ENCODE measurements at regions not wholly inside any gene's neighbourhood (a gene's known extent, or its start where the extent isn't known, plus 50 kb on each side); places are given as distances from the start of the nearest gene placed in this dataset.

DNA sequence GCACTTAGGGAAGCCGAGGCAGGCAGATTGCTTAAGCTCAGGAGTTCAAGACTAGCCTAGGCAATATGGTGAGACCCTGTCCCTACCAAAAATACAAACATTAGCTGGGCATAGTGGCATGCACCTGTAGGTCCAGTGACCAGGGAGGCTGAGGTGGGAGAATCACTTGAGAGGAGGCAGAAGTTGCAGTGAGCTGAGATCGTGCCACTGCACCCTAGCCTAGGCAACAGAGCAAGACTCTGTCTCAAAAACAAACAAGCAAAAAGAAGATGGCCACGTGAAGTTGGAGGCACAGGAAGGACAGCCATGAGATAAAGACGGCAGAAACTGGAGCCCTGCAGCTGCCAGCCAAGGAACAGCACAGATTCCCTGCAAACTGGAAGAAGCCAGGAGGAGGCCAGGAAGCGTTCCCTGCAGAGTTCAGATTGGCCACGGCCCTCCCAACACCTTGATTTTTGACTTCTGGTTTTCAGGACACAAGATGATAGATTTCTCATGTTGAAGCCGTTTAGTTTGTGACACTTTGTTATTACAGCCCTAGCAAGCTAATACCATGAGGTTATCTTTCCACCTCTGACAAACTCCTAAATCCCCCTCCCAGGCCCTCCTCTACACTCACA lies 786.7 kb downstream of the UQCRFS1 start:
- no peak for DNase-seq

DNA sequence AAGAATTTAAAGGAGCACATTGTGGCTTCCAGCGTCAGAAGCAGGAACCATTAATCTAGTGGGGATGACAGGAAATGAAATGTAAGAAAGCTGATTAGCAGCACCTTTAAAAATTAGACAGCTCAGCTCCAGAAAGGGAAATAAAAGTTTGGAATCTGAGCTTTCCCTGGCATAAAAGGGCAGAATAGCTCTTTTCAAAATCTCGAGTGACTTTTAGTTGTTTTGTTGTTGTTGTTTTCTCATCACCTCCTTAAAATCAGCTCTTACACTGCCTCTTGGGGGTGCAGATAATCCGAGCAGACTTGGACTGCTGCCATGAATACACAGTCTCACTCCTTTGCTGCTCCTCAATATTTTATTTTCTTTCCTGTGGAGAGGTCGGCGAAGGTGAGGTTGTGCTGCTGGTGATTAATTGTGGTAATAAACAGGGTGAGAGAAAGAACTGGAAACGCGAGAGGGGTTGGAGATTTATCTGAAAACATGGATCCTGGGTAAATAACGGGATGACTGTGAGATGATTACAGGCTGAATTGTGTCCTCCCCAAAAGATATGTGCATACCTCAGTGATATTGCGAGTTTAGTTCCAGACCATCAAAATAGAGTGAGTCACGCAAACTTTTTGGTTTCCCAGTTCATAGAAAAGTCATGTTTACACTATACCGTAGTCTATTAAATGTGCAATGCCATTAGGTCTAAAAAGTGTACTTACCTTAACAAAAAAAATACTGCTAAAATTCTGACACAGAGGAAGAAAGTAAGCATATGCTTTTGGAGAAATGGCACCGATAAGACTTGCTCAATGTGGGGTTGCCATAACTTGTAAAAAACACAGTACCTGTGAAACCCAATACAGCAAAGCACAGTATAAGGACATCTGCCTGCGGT lies 787.7 kb downstream of the UQCRFS1 start:
- no peak for DNase-seq

DNA sequence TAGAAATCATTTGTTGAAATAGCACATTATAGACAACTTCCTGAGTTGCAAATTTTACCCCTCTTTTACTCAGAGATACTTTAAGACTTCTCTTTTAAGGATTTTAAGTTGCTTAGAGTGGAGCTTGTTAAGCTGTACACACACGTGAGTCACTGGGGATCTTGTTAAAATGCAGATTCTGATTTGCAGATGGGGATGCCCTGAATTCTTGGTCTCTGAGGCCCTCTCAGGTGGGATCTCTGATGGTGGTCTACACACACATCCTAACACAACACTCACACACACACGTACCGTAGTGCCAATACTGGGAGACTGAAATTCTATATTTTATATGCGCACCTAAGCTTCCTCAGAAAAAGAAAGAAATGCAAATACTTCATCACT lies 788.3 kb downstream of the UQCRFS1 start:
- no peak for DNase-seq

DNA sequence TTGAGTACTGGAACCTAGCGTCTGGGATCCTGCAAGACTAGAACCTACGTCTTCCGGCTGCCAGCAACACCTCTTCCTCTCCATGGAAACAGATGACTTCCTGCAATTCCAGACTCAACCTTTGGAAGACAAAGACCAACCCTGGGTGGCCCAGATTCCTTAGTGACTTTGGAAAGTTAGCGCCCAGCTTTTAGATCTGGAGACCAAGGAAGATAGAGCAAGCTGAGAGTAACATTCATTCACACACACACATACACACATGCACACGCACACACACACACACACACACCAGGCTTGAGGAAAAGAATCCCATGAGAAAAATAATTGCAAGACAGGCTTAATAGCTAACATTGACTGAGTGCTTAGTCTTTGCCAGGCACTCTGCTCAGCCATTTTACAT lies 788.9 kb downstream of the UQCRFS1 start:
- DNase-seq: no peak

DNA sequence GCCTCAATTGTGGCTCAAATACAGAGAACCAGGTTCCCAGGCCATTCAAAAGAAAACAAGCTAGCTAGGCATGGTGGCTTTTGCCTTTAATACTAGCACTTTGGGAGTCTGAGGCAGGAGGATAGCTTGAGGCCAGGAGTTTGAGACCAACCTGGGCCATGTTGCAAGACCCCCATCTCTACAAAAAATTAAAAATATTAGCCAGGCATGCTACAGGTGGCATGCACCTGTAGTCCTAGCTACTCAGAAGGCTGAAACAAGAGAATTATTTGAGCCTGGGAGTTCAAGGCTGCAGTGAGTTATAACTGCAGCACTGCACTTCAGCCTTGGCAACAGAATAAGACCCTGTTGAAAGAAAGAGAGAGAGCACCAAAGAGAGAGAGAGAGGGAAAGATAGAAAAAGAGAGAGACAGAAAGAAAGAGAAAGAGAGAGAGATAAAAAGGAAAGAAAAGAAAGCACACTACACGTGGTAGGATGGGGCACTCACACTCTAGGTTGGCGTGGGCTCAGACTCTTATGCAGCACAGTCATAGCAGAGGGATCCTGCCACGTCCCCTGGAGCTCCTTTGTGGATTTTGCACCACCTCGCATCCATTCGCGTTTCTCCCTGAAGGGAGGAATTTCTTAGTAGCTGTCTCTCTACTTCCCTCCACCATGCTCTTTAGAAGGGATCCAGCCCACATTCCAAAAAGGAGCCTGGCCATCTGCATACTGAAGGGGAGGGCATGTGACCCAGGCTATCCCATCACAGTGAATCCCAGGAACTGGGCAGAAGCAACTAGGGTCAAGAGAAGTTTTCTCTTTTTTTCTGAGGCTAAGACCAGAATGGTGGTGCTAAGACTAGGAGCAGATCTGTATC lies 789.9 kb downstream of the UQCRFS1 start:
- no peak for DNase-seq

DNA sequence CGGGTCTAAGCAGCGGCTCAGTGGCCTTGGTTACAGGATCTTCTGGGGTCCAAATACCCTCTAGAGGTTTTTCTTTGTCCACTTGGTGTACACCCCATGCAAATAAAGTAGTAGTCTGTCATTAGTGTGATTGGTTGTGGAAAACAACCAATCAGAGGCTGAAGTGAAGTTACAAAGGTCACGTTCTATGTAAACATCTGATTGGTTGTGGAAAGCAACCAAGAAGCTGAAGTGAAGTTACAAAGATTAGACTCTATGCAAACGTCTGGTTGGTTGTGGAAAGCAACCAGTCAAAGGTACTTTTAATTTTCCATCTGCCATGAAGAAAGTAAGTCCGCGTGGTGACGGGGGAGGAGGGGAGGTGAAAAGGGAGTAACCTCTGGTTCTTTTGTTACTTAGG lies 790.9 kb downstream of the UQCRFS1 start:
- DNase-seq: no peak

DNA sequence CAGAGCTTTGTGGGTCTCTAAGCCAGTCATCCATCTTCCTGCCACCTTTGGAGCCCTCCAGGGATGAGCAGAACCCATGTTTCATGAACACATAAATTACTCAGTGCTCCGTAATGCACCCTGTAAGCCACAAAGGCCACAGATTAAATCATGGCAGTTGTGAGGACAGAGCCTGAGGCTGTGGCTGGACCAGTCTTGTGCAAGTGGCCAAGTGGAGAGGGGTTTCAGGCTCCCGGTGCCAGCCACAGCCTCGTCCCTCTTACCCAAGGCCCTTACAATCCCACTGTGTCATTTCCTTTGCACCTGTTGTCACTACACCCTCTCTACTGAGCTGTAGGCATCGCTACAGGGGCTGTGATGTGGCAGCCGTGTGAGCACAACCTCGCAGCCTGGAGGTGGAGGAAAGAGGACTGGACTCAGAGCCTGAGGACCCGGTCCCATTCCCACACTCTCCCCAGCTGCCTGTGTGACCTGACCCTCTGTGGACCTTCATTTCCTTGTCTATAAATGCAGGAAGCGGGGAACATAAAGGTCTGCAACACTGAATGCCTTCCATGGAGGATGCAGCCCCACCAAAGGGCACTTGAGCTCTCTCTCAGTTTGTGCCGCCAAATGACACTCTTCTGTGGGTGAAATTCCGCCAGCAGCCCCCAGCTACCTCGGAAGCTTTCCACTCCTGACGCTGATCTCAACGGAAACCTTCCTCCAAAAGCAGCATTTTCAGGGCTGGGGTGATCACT lies 792.0 kb downstream of the UQCRFS1 start:
- no peak for DNase-seq

DNA sequence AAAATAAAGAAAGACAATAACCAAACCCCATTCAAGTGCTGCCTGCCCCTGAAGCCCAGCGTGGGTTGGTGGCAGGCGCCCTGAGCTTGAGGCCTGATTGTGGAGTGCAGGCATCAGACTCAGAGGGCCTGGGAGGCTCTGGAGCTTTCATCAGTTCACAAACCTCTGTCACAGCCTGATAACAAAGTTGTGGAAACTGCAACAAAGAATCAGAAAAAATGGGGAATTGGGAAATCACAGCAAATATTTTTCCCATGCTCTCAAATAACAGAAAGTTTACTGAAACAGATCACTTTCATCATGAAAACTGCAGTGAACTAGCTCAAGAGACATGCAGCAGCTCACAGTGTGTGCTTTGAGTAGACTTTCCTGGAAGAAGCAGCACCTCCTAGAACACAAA lies 793.6 kb downstream of the UQCRFS1 start:
- DNase-seq: no peak

DNA sequence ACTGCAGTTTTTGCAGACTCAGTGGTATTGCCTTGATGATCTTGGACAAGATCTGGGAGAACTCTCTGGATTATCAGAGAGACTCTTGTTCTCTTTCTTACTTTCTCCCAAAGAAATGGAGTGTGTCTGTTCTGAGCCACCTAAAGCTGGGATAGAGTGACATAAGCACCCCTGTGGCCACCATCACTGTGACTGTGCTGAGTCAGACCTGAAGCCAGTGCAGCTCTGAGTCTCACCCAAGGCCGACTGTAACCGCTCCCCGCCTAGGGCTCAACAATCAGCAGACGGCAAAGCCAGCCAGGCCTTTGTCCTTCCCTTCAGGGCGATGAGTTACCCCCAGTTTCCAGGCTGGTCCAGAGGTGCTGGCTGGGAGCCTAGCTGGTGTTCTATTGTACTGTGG lies 795.6 kb downstream of the UQCRFS1 start:
- no peak for DNase-seq

DNA sequence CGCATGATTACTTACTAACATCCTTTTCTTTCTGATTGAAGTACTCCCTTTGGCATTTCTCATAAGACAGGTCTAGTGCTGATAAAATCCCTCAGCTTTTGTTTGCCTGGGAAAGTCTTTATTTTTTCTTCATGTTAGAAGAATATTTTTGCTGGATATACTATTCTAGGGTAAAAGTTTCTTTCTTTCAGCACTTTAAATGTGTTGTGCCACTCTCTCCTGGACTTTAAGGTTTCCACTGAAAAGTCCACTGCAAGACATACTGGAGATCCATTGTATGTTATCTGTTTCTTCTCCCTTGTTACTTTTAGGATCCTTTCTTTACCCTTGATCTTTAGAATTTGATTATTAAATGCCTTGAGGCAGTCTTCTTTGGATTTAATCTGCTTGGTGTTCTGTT lies 796.7 kb downstream of the UQCRFS1 start:
- DNase-seq: no peak

DNA sequence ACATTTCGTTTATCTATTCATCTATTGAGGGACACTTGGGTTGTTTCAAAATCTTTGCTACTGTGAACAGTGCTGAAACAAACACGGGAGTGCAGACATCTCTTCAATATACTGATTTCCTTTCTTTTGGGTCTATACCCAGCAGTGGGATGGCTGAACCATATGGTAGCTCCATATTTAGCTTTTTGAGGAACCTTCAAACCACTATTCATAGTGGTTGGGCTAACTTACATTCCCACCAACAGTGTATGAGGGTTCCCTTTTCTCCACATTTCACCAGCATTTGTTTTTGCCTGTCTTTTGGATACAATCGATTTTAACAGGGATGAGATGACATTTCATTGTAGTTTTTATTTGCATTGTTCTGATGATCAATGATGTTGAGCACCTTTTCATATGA lies 798.2 kb downstream of the UQCRFS1 start:
- DNase-seq: no peak

DNA sequence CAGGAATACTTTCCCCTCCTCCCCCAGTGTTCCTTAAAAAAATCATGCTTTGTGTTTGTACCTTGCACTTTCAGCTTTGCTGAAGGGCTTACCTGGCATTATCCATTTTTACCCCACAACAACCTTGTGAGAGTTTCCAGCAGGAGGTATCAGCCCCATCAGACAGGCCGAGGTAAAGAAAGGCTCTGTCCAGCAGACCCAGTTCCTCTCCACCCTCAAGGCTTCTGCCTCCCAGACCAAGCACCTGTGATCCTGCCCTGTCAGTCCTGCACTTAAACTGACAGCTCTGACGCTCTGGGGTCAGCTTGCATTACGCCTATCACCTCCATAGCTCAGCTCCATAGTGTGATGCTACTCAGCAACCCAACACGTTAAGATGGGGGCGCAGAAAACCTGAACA lies 803.1 kb downstream of the UQCRFS1 start:
- no peak for DNase-seq

DNA sequence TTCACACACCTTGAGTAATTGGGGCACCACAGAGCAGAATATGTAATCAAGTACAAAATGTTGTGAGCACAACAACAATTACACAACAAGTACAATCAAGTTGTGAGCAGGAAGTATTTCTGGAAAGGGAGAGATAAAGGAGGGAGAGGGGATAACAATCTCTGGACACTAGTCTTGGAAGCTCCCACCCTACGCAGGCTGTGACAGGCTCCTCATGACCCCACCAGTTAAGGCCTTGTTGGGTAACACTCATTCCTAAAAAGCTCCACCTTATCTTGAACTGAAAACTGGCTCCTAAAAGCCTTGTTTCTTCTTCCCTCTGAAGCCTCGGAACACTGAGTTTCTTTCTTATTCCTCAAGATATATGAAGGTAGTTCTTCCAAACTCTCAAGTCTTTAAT lies 806.0 kb downstream of the UQCRFS1 start:
- DNase-seq: no peak

DNA sequence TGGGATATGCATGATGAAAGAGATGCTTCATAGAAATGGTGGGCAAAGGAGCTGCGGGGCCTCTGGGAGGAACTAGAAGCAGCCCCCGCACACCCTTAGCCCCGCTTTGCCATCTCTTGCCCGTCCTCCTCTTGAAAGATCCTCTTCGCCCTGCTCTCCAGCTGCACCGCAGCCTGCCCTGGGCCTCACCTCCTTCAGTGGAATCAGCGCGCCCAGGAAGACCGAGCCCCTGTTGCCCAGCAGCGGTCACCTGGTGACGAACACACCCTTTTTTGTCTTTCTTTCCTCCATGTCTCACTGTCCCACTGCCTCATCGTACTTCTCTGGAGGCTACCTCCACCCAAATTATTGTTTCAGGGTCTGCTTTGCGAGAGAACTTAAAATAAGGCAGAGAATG lies 807.6 kb downstream of the UQCRFS1 start:
- DNase-seq: no peak

DNA sequence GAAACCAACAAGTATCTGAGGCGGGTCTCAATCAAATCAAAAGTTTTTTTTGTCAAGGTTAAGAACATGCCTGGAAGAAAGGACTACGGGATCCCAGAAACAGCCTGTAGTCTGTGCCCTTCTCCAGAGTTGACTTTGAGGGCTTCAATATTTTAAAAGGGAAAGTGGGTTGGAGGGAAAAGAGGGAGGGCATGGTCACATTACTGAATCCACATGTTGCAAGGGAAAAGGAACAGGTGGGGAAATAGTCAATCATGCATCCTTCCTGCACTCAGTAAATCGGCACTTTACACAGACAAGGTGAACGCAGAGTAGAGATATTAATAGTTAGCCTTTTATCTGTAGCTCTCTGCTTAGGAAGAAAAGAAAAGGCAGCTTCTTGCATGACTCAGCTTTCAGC lies 808.5 kb downstream of the UQCRFS1 start:
- no peak for DNase-seq

DNA sequence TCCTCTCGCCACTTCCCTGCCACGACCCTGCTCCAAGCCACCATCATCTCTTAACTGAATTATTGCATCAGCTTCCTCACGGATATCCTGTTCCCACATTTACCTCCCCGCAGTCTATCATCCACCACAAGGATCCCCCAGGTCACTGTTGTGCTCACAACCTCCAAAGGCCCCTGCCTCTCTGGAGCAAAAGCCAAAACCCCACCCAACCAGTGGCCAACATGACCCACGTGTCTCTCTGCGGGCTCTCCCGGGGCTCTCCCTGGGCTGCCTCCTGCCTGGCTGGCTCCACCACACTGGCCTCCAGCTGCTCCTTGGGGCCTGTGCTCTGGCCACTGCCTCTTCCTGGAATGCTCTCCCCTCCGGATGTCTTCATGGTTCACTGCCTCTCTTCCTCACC lies 809.3 kb downstream of the UQCRFS1 start:
- no peak for DNase-seq

DNA sequence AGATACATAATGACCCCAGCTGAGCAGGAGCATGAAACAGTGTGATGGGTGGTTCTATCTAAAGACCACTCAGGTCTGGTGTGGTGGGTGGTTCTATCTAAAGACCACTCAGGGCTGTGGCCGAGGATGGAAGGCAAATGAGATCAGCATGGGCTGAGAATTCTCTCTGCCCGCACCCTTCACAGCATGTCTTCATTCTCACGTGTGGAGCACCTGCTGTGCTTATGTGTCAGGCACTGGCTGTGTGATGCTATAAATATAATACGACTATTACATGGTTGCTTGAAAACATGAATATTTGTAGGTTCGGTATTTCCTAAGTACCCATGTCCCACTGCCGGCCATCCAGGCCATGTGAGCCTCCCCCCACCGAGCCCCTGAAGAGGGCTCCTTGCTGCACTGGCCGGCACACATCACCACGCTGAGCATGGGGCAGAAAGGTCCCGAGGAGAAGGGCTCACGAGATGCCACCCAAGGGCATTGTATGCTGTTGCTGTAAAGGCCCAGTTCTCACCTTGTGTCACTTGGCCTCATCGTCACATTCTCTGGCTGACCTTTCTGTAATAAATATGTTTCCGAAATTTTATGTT lies 810.2 kb downstream of the UQCRFS1 start:
- DNase-seq: no peak

DNA sequence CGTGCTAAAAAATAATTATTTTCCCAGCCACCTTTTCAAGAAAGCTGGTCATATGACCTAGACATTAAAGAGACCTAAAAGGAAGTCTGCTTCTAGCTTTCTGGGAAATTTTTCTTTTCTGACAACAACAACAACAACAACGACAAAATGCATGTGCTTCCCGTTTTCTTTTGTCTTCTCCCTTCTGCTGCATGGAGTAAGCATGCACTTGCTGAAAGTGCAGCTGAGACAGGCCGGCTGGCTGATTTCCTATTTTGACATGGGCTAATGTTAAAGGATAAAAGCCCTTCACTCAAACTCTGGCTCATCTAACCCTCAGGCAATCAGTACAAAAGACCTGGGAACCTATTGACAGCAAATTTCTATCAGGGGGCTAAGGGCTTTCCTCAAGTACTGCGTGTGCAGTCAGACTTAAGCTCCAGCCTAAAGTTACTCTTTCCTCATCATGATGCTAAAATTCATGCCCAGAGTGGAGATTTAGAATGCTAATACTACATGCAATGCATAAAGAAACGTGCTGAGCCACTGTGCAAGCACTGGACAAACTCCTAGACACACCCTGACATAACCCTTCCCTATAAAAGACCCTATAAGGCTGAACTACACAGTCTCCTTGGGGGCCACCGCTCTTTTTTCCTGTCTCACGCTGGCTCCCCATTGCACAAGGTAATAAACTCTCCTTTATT lies 811.1 kb downstream of the UQCRFS1 start:
- no peak for DNase-seq

DNA sequence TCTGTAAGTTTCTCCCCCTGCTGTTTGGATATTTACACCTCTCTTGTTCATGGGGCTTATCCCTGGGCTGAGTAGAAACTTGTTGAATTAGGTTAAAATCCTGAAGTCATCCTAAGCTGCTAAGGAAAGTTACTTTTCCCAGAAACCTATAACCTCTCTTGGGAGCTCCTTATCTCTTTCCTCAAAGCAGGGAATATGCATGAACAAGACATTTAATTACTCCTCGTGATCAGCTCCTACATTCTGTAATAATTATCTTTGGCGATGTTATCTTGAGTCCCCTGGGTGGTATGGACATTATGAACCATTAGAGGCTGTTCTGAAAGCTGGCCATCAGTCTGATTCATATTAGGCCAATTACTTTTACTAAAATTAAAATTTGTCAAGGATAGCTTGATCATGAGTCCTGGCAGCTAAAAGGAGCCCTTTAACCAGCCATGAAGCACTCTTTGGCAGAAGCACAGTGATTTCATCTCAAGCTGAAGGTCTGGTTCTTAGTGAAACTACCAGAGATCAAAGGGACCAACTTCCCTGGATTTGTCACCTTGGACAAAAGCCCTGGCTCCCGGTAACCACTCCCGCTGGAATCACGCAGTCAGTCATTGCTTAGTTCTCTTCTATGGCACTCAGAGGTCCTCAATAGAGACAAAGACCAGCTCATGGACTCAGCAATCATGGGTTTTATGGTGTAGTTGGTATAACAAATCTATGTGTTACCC lies 811.8 kb downstream of the UQCRFS1 start:
- no peak for DNase-seq

DNA sequence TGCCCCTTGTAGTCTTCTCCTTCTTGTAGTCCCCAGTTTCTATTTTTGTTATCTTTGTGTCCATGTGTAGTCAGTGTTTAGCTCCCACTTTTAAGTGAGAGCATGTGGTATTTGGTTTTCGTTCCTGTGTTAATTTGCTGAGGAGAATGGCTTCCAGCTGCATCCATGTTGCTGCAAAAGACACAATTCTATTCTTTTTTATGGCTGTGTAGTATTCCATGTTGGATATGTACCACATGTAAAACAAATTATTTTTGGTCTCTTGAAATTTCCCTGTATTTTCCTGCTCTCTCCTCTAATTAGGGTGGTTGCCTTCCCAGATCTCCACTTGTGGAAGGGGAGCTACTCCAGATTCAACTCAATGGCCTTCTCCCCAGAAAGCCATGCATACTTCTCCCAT lies 813.8 kb downstream of the UQCRFS1 start:
- no peak for DNase-seq

DNA sequence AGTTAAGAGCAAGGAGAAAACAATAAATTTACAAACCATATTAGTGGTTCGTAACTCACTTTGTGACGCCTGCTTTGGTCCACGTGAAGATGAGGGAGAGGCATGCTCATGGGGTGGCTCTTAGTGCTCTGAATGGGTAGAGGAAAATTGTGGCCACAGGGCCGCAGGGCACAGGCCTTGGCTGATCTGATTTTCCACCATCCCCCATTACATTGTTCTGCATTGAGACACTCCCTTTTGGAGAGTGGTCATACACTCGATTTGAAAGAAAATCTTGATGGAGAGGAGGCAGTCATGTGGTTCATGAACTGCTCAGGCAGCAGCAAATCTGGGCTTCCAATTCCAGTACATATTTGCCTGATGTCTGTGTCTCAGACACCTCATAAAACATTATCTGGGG lies 815.2 kb downstream of the UQCRFS1 start:
- DNase-seq: no peak
